ENCODE measurements at regions not wholly inside any gene's neighbourhood (a gene's known extent, or its start where the extent isn't known, plus 50 kb on each side); places are given as distances from the start of the nearest gene placed in this dataset.

GRCh38 chr4:28890949-28891775 is 1829.0 kb upstream of the PCDH7 start:
- no peak for DNase-seq

- DNase-seq = no peak
These were observed 1806.7 kb upstream of the PCDH7 start for GRCh38 chr4:28913466-28913865.

DNA sequence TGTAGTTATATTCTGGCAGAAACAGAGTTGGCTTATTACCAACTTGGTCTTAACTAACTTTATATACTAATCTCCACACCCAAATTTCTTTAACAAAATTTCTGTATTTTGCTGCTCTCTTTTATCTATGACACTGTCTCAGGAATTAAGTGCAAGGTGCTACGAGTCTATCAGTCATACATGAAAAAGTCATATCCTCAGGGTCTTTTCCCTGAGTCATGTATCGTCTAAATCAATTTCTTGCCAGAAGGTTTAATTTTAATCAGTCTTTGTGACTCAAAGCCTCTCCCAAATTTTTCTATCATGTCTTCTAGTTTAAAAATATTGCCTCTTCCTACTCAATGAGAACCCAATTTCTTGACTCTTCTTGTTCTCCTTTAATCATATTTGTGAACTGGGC is 1803.6 kb upstream of the PCDH7 start:
- no peak for DNase-seq

GRCh38 chr4:28918871-28919270 is 1801.3 kb upstream of the PCDH7 start:
- DNase-seq = no peak

- no peak for DNase-seq
These were observed 1798.3 kb upstream of the PCDH7 start for GRCh38 chr4:28921886-28922285.

DNA sequence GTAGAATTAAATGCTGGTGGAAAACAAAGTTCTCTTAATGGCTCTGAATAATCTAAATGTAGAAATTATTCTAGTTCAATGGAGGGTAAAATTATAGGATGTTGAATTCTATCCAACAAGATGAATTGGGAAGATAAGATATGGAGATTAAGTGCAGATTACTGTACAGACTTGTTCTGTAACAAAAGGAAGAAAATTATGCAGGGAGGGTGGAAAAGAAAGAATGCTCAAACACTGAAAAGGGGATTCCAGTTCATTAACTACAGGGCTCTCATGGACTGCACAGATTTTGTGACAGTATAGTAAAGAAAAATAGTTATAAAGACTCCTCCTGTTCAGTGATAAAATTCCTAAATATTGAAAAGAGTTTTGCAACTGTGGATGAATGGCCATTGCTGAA is 1794.0 kb upstream of the PCDH7 start:
- no peak for DNase-seq

GRCh38 chr4:28942631-28943030 is 1777.5 kb upstream of the PCDH7 start:
- DNase-seq = no peak

DNA sequence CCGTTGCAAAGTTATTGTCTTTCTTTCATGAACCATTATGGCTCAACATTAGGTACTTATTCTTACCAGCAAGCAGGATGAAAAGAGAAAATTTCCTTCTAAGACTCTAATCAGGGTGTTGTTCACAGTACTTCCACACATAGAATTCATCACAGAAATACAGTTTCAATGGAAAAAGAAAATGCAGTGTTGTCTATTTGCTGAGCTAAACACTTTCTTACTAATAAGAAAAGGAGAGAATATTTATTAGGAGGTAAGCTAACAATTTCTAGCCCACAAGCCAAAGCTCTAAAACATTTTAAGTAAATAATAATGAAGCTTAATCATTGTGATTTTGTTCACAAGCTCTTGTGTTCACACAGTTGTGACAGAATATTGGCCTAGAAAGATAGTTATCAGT is 1772.8 kb upstream of the PCDH7 start:
- no peak for DNase-seq

GRCh38 chr4:28948501-28948900 is 1771.7 kb upstream of the PCDH7 start:
- no peak for DNase-seq

- no peak for DNase-seq
These were observed 1753.2 kb upstream of the PCDH7 start for GRCh38 chr4:28966982-28967381.

DNA sequence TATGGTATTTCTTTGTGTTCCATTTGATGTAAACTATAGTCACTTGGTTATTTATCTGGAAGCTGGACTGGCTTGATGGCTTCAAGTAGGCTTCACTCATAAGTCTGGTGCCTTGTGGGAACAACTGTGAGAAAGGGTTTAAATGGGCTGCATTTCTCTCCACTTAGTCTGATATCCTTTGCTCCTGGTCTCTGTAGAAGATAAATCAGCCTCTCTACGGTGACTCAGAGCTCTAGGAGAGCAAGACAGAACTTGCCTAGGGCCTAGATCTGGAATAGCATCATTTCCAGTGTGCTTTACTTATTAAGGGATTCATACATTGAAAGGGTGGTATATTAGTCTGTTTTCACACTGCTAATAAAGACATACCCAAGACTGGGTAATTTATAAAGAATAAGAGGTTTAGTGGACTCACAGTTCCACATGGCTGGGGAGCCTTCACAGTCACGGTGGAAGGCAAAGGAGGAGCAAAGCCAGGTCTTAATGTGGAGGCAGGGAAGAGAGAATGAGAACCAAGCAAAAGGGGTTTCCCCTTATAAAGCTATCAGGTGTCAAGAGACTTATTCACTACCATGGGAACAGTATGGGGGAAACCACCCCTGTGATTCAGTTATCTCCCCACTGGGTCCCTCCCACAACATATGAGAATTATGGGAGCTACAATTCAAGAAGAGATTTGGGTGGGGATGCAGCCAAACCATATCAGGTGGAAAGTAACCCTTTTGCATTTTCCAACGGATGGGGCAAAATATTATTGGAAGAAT is 1746.4 kb upstream of the PCDH7 start:
- DNase-seq = no peak

GRCh38 chr4:28976369-28976768 is 1743.8 kb upstream of the PCDH7 start:
- DNase-seq = no peak

DNA sequence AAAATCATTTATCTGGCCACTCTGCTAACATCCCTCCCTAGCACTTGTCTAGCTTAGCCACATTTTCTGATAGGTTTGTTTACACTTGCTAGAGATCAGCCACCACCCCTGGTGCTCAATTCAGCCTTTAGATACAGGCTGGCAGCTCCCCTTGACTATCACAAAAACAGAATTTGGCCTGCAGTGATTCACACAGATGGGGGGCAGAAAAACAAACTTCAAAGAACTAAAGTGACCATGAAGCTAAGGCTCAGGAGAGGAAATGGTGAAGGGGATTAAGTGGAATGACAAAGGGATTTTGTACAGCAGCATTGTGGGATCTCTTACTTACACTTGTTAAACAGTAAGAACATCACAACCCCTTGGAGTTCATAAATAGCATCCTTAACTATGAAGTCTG is 1718.0 kb upstream of the PCDH7 start:
- no peak for DNase-seq

- DNase-seq = no peak
These were observed 1714.3 kb upstream of the PCDH7 start for GRCh38 chr4:29005838-29006237.

- DNase-seq = no peak
These were observed 1710.3 kb upstream of the PCDH7 start for GRCh38 chr4:29009908-29010307.

- DNase-seq = no peak
These were observed 1706.8 kb upstream of the PCDH7 start for GRCh38 chr4:29013341-29013740.

DNA sequence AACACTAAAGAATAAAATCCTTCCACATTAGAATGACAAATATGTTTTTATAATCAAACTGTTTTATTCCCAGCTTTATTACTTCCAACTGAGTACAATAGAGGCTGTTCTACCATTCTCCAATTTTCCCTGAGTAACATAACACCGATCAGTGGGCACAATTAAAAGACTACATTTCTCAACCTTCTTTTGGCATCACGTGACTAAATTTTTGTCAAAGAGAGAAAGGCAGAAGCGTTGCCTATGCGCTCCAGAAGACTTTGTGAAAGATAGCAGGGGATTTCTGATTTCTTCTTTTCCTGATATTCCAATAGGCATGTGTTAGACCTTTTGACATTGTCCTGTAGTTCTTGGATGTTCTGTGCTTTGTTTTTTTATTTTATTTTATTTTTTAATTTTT is 1705.6 kb upstream of the PCDH7 start:
- DNase-seq = no peak

DNA sequence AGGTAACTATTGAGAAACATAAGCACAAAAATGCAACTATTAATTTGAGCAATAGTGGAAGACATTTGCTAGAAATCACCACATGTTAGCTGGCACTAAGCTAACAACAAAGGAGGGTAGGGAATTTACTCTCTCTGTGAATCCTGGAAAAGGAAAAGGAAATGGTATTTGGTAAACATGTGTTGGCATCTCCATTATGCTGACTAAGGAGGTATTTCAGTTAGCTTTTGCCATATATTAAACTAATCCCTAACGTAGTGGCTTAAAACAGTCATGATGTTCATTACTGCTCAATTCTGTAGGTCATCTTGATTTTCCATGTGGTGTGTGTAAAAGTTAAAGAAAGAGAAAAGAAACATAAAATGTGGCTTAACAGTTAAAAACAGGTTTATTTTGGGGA is 1686.5 kb upstream of the PCDH7 start:
- DNase-seq = no peak

DNA sequence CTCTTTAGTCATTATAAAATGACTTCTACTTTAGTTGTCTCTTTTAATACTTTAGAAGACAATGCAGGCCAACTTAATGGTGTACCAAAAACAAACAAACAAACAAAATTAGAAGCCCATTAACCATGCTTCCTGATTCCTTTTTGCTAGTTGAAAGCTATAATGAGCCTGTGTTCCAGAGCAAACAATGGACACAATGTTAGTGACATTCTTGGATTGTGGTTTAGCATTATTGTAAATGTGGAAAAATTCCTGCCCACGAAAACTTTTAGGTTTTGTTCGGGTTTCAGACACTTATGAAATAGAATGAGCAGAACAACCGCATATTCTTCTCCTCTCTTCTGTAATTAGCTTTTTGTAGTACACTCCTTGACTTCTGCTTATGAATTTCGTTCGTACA is 1682.7 kb upstream of the PCDH7 start:
- no peak for DNase-seq

DNA sequence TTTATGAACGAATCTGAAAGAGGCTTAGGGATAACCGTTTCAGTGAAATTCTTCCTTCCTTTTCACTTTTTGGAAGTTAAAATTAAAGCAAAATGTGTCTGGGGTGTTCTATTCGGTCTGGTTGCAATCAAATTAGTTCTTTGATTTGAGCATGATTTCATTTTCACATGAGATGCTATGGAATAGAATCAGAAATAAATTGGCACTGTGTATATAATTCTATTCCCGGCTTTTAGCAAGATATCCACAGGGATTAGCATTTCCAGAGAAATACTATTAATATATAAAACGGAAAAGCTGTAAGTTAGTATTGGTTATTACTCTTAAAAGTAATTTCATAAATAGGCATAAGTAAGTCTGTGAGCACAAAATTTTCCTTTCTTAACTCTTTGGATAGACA is 1676.8 kb upstream of the PCDH7 start:
- no peak for DNase-seq

DNA sequence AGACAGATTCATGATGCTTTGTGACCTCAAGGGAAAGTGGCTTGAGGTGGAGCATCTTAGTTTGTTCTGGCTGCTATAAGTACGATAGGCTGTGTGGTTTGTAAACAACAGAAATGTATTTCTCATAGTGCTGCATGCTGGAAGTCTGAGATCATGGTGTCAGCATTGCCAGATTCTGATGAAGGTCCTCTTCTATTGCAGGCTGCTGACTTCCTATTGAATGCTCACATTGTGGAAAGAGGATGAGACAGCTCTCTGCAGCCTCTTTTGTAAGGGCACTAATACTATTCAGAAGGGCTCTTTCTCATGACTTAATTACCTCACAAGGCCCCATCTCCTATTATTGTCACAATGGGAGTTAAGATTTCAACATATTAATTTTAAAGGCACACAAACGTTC is 1674.0 kb upstream of the PCDH7 start:
- DNase-seq = no peak

DNA sequence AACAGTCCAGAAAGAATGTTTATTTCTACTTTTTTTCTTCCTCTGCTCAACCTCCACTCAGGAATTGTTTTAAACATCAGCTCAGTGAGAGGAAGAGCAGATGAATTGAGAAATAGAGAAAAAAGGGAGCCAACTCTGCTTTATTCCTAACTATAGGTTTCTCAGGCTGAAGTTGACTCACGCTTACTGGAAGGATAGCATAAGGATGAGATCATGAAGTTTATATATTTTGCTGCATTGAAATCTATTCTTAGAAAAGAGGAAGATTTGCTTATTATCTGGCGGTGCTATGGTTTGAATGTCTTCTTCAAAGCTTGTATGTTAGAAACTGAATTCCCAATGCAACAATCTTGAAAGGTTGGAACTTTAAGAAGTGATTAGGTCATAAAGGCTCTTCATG is 1673.4 kb upstream of the PCDH7 start:
- no peak for DNase-seq

DNA sequence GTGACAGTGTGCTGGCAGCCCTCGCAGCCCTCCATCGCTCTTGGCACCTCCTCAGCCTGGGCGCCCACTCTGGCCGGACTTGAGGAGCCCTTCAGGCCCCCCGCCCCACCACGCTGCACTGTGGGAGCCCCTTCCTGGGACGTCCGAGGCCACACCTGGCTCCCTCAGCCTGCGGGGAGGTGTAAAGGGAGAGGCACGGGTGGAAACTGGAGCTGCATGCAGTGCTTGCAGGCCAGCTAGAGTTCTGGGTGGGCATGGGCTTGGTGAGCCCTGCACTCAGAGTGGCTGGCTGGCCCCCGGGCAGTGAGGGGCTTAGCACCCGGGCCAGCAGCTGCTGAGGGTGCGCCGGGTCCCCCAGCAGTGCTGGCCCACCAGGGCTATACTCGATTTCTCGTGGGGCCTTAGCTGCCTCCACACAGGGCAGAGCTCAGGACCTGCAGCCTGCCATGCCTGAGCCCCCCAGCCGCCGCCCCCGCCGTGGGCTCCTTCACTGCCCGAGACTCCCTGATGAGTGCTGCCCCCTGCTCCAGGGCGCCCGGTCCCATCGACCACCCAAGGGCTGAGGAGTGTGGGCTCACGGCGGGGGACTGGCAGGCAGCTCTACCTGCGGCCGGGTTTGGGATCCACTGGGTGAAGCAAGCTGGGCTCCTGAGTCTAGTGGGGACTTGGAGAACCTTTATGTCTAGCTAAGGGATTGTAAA is 1672.7 kb upstream of the PCDH7 start:
- DNase-seq = no peak

- no peak for DNase-seq
These were observed 1668.7 kb upstream of the PCDH7 start for GRCh38 chr4:29051381-29051965.
